GM21786 (cell line): ENCODE measurements at regions not wholly inside any gene's neighbourhood (a gene's known extent, or its start where the extent isn't known, plus 50 kb on each side); places are given as distances from the start of the nearest gene placed in this dataset.

Experiments used
- ATAC-seq: cut with Tn5 transposase; IDR thresholded peaks from one replicate; pipeline ENCODE4 v1.9.1; 2021; ENCODE audit not compliant: unreplicated experiment

DNA sequence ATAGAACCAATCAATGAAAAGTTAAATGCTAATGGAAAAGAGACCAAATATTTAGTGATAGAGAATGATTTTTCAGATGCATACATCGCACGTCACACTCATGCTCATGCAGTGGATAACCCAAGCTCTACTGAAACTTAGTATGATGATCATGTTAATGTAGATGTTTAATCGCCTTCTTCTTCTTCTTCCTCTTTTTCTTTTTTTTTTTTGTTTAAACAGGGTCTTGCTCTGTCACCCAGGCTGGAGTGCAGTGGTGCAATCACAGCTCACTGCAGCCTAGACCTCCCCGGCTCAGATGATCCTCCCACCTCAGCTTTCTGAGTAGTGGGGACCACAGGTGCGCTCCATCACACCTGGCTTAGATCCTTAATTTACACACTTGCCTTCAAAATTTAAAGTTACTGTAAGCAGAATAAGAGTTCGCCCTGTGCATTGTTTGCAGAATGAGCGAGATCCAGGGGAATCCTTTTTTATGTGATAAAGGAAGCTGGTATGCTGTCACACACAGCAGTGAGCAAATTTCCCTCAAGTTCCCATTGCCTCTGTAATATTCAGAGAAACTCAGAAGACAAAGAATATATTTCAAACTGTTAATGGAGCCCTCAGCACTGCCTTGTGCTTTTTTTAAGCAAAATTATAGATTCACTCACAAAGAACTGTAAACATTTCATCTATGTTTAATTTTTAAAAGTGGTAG, 194.2 kb upstream of the SGK1 start:
- ATAC-seq: no peak

DNA sequence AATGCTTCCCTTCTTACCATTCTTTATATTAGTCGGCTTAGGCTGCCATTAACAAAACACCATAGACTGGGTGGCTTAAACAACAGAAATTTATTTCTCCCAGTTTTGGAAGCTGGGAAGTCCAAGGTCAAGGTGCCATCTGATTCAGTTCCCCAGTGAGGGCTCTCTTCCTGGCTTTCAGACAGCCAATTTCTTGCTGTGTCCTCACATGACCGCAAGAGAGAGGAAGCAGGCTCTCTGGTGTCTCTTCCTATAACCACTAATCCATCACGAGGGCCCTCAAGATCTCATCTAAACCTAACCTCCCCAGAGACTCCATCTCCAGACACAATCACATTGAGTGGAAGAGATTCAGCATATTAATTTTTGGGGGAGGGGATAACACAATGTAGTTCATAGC, 193.0 kb upstream of the SGK1 start:
- no peak for ATAC-seq

DNA sequence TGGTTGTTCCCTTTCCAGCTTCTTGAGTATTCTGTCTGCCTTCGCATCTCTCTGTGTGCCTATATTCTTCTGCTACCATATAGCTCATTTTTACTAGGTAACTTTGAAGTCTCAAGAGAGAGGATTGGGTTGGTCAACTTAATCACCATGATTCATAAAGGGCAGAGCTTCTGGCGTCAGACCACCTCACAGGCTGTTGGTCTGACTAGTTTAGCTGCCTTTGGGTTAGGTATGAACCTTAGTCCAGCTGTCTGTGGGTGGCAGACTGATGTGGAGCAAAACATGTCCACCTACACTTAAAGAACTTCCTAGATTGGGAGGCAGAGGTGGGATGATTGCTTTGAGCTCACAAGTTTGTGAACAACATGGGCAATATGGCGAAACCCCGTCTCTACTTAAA, 192.2 kb upstream of the SGK1 start:
- ATAC-seq: no peak

DNA sequence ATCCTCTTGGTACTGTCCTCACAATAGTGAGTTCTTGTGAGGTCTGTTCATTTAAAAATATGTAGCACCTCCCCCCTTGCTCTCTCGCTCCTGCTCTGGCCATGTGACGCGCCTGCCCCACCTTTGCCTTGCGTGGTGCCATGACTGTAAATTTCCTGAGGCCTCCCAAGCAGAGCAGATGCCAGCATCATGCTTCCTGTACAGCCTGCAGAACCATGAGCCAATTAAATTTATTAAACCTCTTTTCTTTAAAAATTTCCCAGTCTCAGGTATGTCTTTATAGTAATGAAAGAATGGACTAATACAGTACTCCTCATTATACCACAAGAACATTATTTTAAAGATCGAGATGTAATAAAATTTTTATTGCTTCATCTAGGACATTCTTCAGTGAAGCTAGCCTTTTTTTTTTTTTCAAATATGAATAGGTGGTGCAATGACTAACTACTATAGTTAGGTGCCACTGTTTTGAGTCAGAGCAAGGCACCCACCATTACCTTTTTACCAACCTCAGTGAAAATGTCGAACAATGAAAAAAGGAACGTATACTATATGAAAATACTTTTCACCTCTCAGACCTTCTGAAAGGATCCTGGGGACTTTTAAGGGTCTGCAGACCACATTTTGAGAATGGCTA, 191.1 kb upstream of the SGK1 start:
- ATAC-seq: no peak

DNA sequence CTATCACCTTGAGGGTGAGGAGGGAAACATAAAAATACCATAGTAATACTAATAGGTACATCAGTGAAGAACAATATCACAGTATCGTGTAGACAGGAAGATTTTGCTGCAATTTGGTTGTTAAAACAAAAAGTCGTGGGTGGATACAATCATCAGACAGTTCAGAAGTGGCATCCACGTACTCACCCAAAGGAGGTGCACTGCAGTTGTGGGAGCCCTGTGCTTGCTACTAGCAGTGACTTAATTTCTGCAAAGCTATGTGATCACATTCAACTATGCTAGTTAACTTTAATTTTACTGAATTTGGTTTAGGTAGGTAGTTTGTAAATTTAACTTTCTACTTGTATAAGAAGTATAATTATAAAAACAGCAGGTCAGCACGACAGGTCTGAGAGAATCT, 188.2 kb upstream of the SGK1 start:
- no peak for ATAC-seq

DNA sequence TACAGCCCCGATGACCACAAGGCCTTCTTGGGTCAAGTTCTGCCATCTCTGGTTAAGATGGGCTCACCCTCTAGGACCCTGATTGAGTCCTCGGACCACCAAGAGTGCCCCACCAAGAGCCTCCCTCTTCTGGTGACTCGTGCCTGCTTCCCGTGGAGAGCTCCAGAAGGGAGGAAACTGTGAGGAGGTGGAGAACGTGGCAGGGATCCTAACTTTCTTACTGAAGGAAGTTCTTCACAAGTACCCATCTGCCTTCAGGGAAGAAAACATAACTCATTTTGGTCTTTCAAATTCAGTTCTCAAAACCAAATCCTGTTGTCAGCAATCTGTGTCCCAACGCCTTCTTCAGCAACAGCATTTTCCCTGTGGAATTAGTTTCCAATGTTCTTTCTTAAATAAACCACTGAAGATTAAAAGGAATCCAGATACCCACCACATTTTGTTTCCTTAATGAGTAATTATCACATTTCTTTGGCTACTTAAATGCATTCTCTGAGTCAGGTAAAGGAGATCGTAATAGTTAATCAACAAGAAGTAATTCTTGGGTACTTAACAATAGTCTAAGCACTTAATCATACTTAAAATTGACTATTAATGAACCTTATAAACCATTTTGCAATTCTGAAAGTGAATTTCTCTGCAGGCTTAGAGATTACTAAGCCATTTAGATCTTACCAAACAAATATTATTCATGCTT, 185.8 kb upstream of the SGK1 start:
- ATAC-seq: no peak

DNA sequence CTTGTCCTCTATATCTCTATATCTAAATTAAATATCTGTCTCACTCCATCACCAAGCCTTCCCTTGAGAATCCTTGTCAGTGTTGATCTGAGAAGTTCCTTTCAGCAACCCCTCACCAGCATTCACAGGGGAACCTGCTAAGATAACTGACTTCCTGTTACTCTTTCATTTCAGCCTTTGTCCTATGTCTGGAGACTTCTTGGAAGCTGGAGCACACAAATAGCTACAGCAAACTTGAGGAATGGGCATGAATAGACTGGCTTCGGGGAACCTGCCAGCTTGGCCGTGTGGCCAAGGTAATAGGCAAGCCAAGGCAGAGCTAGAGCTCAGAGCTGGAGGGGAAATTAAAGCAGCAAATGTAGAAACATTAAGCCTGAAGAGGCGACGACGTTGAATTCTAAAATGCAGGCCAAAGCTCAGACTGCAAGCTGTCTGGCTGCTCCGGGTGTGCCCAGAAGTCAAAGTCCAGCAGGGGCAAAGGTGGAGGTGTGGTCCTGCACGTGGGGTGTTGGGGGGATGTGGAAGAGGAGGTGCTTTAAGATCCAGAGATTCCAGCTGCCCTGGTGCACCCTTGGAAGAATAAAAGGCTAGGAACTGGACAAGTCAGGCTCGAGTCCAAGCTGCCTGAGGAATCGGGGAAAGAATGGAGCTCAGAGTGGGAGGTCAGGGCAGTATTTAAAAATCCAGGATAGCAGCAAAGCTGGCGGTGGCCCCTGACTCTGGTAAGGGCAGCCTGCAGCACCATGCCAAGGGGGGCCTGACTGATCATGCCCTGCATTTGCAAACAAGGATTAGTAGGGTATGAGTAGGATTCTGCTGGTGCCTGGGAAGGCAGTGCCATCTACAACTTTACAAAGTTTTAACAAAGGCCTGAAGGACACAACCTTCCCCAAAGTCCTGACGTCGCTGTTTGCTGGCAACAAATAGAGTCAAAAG, 185.0 kb upstream of the SGK1 start:
- no peak for ATAC-seq

DNA sequence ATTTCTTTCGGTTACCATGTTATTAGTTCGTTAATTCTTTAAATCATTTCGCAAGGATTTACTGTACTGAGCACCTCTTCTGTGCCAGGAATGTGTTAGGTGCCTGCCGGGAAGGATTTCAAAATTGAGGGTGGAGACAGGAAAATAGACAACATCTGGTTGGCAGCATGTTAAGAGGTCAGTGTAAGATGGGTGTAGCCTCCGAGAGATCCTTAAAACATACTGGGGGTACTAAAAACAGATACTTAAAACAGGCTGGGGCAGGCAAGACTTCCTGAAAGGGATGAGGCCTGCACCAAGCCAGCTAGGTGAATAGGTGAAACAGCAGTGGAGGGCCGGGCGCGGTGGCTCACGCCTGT, 178.0 kb upstream of the SGK1 start:
- ATAC-seq: no peak

DNA sequence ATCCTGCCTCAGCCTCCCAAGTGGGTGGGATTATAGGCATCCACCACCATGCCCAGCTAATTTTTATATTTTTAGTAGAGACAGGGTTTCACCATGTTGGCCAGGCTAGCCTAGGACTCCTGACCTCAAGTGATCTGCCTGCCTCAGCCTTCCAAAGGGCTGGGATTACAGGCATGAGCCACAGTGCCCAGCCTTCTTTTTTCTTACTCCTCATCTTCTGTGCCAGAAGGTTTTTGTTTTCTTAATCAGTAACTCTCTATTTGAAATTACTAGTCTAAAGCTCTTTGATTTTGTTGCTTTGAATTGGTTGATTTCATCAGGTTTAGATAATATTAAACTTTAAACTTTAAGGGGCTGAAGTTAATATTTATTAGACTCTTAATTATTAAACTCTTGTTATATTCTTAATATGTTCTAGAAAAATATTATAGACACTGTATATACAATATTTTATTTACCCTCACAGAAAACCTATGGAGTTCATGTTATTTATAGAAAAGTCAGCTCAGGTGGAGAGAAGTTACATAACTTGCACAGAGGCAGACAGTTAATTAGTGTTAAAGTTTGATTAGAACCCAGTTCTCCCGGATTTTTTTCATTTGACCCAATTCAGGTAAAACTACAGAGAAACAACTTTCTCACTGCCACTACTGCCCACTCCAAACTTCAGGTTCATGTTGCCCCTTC, 177.4 kb upstream of the SGK1 start:
- no peak for ATAC-seq

DNA sequence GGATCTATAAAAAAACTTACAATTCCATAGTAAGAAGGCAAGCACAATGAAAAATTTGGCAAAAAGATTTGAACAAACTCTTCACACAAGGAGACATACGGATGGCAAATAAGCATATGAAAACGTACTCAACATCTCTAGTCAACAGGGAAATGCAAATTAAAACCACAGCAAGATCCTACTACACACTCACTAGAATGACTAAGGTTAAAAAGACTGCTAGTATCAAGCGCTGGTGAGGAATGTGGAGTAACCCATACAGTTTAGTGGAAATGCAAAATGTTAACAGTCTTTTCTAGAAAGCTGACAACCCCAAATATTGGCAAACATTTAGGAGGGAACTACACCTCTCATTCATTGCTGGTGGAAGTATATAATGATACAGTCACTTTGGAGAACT, 175.9 kb upstream of the SGK1 start:
- ATAC-seq: no peak

DNA sequence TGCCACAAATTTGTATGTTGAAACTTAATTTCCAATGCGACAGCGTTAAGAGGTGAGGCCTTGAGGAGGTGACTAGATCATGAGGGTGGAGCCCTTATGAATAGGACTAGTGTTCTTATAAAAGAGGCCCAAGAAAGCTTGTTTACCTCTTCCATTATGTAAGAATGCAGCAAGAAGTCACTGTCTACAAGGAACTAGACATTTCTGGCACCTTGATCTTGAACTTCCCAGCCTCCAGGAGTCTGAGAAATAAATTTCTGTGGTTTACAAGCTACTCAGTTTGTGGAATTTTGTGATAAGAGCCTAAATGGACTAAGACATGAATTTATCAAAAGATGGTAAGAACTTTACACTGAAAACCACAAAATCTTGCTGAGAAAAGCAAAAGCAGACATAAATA, 173.6 kb upstream of the SGK1 start:
- no peak for ATAC-seq

DNA sequence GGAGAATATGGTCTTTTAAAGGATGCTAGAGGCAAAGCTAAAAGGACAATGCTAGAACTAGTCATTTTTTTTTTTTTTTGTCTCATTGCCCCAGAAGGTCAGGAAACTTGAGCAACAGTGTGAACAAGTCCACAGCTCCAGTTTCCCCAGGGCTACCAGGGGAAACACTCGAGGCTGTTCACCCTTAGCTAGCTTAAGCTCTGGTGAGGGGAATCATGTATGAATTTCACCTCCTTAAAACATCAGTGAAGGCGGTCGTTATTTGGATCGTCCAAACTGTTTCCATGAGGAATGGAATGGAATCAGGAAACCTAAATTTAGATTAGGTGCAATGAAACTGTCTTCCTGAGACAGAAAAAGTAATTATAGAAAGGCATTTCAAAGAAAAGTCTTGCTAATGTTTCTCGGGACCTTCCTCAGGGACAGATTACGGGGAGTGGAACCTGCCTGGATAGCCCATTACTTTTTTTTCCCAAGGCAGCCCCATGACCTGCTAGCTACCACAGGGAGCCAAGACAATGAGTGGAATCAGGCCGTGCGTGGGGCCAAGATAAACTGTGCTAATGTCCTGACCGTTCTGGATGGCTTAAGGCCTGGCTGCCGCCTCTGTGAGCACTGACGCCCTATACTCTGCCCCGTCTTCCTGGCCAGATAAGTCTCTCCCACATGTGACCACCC, 164.8 kb upstream of the SGK1 start:
- no peak for ATAC-seq

DNA sequence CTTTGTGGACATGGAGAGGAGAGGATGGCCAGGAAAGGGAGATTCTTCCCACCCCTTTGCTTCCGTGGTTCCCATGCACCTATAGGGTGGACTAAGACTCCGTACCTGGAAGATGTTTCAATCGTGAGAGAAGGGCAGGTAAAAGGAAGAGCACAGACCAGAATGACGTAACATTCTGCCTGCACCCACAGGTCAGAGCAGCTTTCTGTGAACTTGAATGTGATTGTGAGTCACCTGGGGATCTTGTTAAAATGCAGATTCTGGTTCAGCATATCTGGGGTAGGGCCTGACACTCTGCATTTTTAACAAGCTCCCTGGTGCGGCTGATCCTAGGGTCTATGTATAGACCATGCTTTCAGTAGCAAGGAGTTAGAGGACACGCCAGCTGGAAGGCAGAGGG, 164.1 kb upstream of the SGK1 start:
- no peak for ATAC-seq

DNA sequence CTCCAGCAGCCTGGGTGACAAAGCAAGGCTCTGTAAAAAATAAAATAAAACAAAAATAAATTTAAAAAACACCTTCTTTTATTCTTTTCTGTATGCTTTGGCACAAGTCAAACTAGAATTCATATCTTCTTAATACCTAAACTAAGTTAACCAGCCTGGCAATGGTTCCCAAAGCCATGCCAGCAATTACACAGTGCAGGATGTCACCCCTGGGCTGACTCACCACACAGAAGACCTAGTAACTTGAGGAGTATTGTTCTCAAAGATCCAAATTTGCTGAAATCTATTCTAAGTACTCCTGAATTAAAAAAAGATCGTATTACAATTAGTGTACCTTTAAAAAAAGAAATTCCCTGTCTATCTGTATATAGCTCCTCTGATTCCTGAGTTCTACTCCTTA, 162.7 kb upstream of the SGK1 start:
- no peak for ATAC-seq

DNA sequence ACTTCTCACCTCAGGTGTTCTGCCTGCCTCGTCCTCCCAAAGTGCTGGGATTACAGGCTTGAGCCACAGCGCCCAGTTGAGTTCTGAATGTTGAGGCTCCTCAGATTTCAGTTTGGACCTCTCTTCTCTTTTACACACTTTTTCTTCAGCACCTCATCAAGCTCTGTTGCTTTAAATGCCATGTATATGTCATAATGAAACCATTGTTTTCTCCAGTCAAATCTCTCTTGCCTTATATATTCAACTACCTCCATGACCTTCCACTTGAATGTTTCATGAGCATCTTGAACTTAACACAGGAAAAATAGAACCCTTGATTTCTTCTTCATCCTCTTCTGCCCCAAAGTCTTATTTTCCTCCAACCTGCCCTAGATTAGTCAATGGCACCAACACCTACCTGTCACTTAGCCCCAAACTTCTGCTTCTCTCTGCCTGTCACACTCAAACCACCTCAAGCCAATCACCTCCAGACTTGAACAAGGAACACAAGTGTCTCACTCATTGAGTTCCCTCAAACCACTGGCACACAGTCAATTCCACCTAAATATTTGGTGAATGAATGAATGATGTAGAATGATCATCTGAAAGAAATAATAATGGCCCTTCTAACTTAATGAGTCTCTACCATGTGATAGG, 161.0 kb upstream of the SGK1 start:
- ATAC-seq: no peak

DNA sequence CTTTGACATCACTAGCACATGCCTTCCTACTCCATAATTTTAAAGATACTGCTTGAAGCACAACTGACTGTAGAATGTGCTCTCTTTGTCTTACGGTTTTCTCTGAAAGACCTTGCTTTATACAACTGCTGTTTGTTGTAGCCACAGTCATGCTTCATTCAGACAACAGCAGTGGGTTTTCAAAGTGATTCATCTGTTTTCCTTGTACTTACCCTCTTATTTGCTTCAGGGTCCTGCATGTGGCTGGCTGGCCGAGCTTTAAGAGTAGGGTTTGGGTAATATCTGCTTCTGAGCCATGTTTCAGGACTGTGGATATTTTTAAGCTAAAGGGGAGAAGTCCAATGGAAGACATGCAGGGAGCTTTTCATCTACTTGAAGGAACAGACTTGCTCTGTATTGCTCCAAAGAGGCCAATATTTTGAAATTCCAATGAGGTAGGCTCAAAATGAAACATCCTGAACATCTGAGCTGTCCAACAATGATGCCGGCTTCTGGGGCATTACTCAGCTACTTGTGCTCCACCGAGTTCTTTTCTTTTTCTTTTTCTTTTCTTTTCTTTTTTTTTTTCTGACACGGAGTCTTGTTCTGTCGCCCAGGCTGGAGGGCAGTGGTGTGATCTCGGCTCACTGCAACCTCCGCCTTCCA, 160.2 kb upstream of the SGK1 start:
- ATAC-seq: no peak

DNA sequence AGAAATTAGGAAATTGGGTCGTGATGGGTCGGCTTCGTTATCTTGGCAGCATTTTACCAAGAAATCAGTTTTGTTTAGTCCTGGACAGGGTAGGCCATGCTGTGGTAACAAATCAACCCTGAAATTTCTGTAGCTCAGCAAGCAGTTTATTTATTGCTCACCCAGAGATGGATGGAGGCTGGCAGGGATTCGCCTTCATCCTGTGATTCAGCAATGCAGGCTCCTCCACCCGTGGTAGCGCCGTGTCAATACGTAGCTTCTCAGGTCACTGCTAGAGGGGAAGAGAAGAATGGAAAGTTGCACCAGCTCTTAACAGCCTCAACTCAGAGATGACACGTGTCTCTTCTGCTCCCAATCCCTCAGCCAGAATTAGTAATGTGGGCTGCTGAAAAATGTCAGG, 157.0 kb upstream of the SGK1 start:
- no peak for ATAC-seq

DNA sequence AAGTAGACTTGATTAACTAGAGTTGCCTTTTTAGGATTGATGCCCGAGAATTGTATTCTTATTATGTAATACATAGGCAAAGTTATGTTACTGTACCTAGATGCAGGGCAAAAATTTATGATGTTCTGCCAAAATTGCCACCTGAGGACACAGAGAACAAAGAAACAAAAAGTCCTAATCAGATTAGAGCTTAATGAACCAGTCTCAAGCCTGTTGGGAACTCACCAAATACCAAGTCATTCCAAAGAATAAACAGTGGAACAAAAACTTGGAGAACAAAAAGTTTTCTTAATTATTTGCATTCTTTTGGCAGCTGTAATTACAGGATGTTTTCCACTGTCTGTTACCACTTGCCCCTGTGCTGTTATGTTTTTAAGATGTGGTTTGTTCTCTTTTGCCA, 154.7 kb upstream of the SGK1 start:
- ATAC-seq: no peak

DNA sequence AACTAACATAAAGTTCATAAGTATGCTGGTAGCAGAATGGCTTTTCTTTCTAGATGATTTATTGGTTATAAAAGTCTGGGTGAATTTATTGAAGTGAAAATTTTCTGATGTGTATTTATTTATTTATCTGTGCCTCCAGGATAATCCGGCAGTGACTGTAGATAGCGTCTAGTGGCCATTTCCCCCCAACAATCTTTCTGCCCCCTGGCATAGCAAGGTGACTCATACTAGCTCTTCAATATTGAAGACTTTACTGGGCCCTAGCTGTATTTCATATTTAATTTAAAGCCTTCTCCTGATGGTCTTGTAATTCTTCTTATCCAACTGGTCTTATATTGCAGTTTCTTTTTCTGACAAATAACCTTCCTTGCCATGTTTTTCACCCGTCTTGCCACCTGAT, 154.1 kb upstream of the SGK1 start:
- no peak for ATAC-seq
